Ovary (tissue), 3 donors: ENCODE measurements at regions not wholly inside any gene's neighbourhood (a gene's known extent, or its start where the extent isn't known, plus 50 kb on each side); places are given as distances from the start of the nearest gene placed in this dataset.

Experiments
- CTCF ChIP-seq, 3 donors: fragments of 450-650 bp in 2 of 3; fragments of 200-600 bp in 1 of 3; IDR thresholded peaks; one replicate each; pipeline versions ENCODE4 v1.5.1 to v1.8.0; 2016 to 2022; ENCODE audit warnings: antibody characterized with exemption in 3 of 3, mild to moderate bottlenecking in 1 of 3
- EP300 ChIP-seq: sonication (generic); formaldehyde crosslinking; IDR thresholded peaks from one replicate; pipeline ENCODE4 v1.6.1; 2017; ENCODE audit warnings: antibody characterized with exemption
- POLR2A ChIP-seq: fragments of 450-650 bp; IDR thresholded peaks from one replicate; pipeline ENCODE4 v1.6.1; 2017; ENCODE audit warnings: antibody characterized with exemption, mild to moderate bottlenecking, moderate library complexity
- donor health status: DM: no; HTN: no; CAD: no.

DNA sequence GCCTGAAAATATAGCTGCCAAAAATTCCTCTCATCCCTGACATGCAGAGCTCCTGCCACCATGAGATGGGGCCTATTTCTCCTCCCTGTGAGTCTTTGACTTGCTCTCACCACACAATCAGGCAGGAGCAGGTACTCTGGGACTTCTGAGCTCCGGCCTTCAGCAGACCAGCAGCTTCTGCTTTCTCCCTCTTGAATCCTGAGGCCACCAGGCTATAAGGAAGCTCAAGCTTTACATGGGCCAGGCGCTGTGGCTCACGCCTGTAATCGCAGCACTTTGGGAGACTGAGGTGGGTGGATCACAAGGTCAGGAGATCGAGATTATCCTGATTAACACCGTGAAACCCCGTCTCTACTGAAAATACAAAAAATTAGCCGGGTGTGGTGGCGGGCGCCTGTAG is 238.7 kb upstream of the RREB1 start:
- no peak for TF ChIP-seq CTCF (IDR thresholded peaks at IDR 0.05)
- TF ChIP-seq POLR2A, result no peak
- TF ChIP-seq EP300, result no peak
